ENCODE measurements at regions not wholly inside any gene's neighbourhood (a gene's known extent, or its start where the extent isn't known, plus 50 kb on each side); places are given as distances from the start of the nearest gene placed in this dataset.

- no peak for DNase-seq (ENCODE audit: low read depth, low spot score)
These were observed 58.9 kb downstream of the DIRAS3 start for GRCh38 chr1:67991546-67991945.

- DNase-seq (ENCODE audit: low read depth, low spot score), result no peak
These were observed 62.4 kb downstream of the DIRAS3 start for GRCh38 chr1:67988066-67988465.

GRCh38 chr1:67987046-67987799, 63.2 kb downstream of the DIRAS3 start:
- no peak for DNase-seq (ENCODE audit: low read depth, low spot score)

GRCh38 chr1:67983867-67984266, 66.6 kb downstream of the DIRAS3 start:
- DNase-seq (ENCODE audit: low read depth, low spot score), result no peak

- no peak for DNase-seq (ENCODE audit: low read depth, low spot score)
These were observed 70.4 kb downstream of the DIRAS3 start for GRCh38 chr1:67980028-67980427.

- DNase-seq (ENCODE audit: low read depth, low spot score), result no peak
These were observed 70.9 kb downstream of the DIRAS3 start for GRCh38 chr1:67979532-67979931.

GRCh38 chr1:67978890-67979516, 71.4 kb downstream of the DIRAS3 start:
- no peak for DNase-seq (ENCODE audit: low read depth, low spot score)

GRCh38 chr1:67977756-67978155, 72.7 kb downstream of the DIRAS3 start:
- DNase-seq (ENCODE audit: low read depth, low spot score), result no peak

GRCh38 chr1:67973051-67973450, 77.4 kb downstream of the DIRAS3 start:
- DNase-seq (ENCODE audit: low read depth, low spot score), result no peak

- DNase-seq (ENCODE audit: low read depth, low spot score), result no peak
These were observed 80.3 kb downstream of the DIRAS3 start for GRCh38 chr1:67970088-67970487.

GRCh38 chr1:67969446-67969845, 81.0 kb downstream of the DIRAS3 start:
- no peak for DNase-seq (ENCODE audit: low read depth, low spot score)

GRCh38 chr1:67966666-67967009, 83.8 kb downstream of the DIRAS3 start:
- no peak for DNase-seq (ENCODE audit: low read depth, low spot score)

GRCh38 chr1:67965995-67966665, 84.3 kb downstream of the DIRAS3 start:
- no peak for DNase-seq (ENCODE audit: low read depth, low spot score)

- DNase-seq (ENCODE audit: low read depth, low spot score), result no peak
These were observed 87.2 kb downstream of the DIRAS3 start for GRCh38 chr1:67963263-67963662.

GRCh38 chr1:67960766-67961165, 89.7 kb downstream of the DIRAS3 start:
- DNase-seq (ENCODE audit: low read depth, low spot score), result no peak

- no peak for DNase-seq (ENCODE audit: low read depth, low spot score)
These were observed 92.0 kb downstream of the DIRAS3 start for GRCh38 chr1:67958472-67958871.

GRCh38 chr1:67957066-67957465, 93.4 kb downstream of the DIRAS3 start:
- DNase-seq (ENCODE audit: low read depth, low spot score), result no peak

GRCh38 chr1:67956116-67956515, 94.3 kb downstream of the DIRAS3 start:
- no peak for DNase-seq (ENCODE audit: low read depth, low spot score)

GRCh38 chr1:67955591-67955990, 94.8 kb downstream of the DIRAS3 start:
- no peak for DNase-seq (ENCODE audit: low read depth, low spot score)

- no peak for DNase-seq (ENCODE audit: low read depth, low spot score)
These were observed 97.1 kb downstream of the DIRAS3 start for GRCh38 chr1:67953301-67953700.

- DNase-seq (ENCODE audit: low read depth, low spot score), result no peak
These were observed 98.4 kb downstream of the DIRAS3 start for GRCh38 chr1:67952071-67952470.

GRCh38 chr1:67951014-67951413, 99.4 kb downstream of the DIRAS3 start:
- DNase-seq (ENCODE audit: low read depth, low spot score), result no peak

Data from smooth muscle cell of the brain vasculature (primary cell).